GM12864 (cell line): ENCODE measurements at regions not wholly inside any gene's neighbourhood (a gene's known extent, or its start where the extent isn't known, plus 50 kb on each side); places are given as distances from the start of the nearest gene placed in this dataset.

Source experiments
- DNase-seq: peaks from one replicate; pipeline ENCODE4 v3.0.0-alpha.2; 2011; ENCODE audit warnings: low read depth
- H3K4me3 ChIP-seq: 2 replicates; pipeline ENCODE4 v1.5.1; 2011; ENCODE audit warnings: mild to moderate bottlenecking, low read depth, low read length, control low read depth
- CTCF ChIP-seq: IDR thresholded peaks from 2 replicates; pipeline ENCODE4 v1.5.1; 2011; ENCODE audit warnings: low read depth, mild to moderate bottlenecking, moderate library complexity, low read length, control low read depth, inconsistent platforms; ENCODE audit errors: missing control alignments

- H3K4me3 ChIP-seq: no peak overlapping the region
- no peak for TF ChIP-seq CTCF
Observed at GRCh38 chr4:108237693-108238092, 69.0 kb upstream of the LEF1 start.

GRCh38 chr4:108236264-108236663 lies 67.5 kb upstream of the LEF1 start:
- TF ChIP-seq CTCF: no peak
- no peak overlapping the region for H3K4me3 ChIP-seq
- DNase-seq: no peak

More at GRCh38 chr4:108237693-108238092, 69.0 kb upstream of the LEF1 start:
- DNase-seq: no peak

DNA sequence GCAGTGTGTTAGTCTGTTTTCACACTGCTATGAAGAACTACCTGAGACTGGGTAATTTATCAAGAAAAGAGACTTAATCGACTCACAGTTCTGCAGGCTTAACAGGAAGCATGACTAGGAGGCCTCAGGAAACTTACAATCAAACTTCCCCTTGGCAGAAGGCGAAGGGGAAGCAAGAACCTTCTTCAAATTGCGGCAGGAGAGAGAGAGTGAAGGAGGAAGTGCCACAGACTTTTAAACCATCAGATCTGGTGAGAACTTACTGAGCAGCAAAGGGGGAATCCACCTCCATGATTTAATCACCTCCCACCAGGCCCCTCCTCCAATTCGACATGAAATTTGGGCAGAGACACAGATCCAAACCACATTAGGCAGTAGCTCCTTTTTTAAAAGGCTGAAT lies 59.2 kb upstream of the LEF1 start:
- no peak overlapping the region for H3K4me3 ChIP-seq
- no peak for TF ChIP-seq CTCF
- no peak for DNase-seq

DNA sequence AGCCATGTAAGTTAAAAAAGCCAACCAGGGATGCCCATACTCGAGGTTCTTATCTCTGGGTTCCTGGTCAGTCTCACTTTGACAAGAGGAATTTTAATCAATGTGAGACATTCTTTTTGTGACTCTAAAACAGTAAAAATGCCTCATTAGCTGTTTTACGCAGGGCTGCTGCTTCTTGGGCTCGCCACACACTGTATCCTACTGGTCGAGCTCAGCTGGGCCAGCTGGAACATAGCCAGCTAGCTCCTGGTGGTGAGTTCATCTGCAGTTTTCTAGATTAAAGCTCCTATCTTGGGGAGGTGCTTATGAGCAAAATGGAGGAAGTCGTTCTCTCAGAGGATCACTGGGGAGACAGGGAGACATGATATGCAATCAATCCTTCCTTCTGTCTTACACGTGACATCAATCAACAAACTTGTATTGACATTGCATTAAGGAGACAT lies 55.9 kb upstream of the LEF1 start:
- no peak for DNase-seq
- no peak overlapping the region for H3K4me3 ChIP-seq
- no peak for TF ChIP-seq CTCF

GRCh38 chr4:108223313-108223712 lies 54.6 kb upstream of the LEF1 start:
- no peak for DNase-seq
- no peak overlapping the region for H3K4me3 ChIP-seq
- TF ChIP-seq CTCF: no peak

DNA sequence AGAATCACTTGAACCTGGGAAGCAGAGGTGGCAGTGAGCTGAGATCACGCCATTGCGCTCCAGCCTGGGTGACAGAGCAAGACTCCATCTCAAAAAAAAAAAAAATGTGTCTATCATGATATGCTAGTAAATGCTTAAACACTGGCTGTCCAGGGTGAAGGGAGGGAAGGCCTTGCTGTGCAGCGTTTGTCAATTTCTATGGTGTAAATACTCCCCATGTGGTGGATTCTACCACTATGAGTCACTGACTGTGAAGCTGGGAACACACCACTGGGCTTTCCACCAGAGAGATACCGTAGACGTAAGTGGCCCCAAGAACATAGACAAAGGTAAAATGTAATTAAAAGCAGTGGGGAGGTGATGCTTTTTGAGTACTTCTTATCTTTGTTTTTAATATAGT lies 51.3 kb upstream of the LEF1 start:
- no peak overlapping the region for H3K4me3 ChIP-seq
- no peak for TF ChIP-seq CTCF
- DNase-seq: no peak
